Dedifferentiated amniotic fluid mesenchymal stem cell (primary cell): ENCODE measurements at regions not wholly inside any gene's neighbourhood (a gene's known extent, or its start where the extent isn't known, plus 50 kb on each side); places are given as distances from the start of the nearest gene placed in this dataset.

ENCODE experiments used
- DNase-seq: peaks from one replicate; pipeline ENCODE4 v3.0.0-alpha.2; 2016; ENCODE audit errors: extremely low spot score

DNA sequence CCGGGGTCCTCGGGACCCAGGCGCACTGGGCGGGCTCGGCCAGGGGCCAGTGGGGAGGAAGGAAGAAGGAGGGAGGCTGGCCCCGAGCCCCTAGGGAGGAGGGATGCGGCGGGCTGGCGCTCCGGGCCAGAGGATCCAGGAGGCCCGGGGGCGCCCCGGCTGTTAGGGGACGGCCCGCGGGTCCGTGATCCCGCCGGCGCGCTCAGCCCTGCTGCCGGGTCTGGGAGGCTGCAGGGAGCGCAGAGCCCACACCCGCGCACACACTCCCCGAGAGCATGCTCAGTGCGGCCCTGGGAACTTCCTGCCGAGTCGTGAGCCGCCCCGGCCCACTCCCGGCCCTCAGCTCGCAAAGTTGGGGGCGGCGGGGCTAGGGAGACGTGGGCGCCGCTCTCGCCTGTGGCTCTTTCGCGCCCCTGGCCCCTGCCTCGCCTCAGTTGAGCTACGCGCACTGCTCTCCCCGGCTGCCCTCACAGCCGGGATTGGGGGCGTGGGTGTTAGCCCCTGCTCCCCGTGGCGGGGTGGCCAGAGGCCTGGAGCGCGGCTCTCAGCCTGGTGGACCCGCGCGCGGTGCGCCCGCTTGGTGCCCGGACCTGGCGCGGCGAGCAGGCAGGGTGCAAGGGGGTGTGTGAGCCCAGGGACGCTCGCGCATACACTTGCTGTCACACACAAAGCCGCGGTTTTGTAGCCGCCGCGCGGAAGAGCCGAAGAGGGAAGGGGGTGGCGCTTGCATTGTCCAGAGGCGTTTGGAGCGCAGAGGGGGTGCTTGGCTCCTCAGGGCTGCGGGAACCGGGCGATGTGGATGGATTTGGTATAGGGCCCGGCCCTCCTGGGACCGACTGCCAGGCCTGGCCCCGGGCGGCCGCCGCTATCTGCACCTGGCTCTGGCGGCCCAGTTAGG, 132.9 kb upstream of the MGAT5 start:
- peak; percentile 50 for DNase-seq

DNA sequence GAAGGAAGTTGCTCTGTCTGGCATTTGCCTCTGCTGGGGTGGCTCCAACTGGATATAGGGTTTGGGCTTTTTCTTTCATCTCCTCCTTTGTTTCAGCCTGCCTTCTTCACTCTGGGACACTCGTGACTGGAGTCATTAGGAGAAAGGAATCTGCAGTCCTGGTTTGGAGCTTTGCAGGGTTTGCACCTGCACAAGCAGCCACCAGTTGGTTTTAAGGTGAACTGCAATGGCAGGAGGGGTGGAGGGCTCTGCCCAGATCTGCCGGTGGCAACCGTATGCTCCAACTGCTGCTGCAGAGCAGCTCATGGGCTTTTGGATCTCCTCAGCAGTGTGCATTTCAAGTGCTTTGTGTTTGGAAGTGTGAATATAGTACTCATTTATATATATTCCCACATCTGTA, 131.3 kb upstream of the MGAT5 start:
- DNase-seq, result no peak

DNA sequence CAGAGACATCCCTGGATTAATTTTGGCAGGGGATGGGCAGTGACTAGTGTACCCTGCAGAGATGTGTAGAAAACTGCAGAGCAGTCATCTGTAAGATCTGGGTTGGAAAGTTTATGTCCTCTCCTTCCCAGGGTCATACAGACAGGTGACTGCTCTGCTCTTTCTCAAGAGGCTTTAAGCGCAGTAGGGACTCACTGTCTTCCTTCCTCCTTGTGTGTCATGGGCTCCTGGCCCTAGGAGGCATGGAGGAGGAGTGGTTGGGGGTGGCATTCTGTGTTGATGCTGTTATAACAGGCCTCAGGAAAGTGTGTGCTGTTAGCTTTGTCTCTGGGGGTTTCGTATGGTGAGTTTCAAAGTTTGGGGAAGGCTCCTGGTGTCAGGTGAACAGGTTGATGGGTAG, 130.5 kb upstream of the MGAT5 start:
- no peak for DNase-seq

DNA sequence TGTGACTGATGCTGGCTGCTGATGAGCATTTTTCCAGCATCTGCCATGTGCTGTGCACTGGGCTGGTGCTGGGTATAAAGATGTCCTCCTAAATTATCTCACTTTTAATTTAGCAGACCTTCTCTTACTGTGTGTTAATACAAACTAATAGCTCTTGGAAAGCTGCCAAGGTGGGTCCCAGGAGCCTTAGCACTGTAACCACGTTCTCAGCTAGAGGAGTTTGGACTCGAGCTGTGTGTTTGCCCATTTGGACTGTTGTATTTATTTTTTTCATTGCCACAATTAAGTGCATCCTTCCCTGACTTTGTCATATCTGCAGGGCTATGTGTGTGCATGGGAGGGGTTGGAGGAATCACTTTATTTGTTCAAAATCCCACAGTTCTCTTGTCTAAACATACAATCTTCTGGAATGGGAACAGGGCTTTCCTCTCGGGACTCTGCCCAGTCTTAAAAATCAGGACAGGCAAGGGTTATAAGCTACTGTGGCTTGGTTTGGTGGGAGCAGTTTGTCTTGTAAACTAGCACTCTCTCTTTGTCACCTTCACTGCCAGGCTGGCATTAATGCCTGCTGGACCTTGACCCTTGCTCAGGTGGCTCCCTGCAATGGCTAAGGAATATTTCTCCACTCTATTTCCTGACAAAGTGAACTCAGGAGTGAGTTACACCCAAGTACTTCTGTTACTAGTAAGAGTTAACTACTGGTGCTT, 129.7 kb upstream of the MGAT5 start:
- DNase-seq, result no peak

DNA sequence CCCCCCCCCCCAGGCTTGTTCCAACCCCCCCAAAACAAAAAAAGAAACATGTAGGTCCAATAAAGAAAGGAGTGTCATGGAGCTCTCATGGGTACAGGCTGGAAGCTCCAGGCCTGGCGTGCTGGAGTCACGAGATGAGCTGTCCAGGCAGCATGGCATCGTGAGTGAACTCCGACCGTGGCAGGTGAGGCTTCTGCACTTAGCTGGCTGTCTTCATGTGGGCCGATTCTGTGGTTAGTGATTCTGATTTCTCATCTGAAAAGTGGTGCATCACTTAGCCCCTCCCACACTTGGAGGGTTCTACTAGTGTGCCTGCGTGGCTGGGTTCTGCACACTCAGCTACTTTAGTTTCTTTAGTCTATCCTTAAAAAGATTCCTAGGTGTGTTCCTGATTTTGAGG, 126.4 kb upstream of the MGAT5 start:
- DNase-seq, result no peak

DNA sequence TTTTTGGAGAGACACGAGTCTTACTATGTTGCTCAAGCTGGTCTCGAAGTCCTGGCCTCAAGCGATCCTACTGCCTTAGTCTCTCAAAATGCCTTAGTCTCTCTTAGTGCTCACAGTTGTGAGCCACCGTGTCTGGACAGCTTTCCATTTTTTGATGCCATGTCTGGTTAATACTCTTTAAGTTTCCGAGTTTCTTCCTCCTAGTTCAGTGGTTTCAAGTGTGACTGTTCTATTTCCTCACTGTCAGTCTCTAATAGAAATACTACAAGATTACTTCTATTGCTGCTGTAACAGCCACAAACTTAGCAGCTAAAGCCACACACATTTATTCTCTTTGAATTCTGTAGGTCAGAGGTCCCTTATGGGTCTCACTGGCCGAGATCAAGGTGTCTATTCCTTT, 125.1 kb upstream of the MGAT5 start:
- no peak for DNase-seq

DNA sequence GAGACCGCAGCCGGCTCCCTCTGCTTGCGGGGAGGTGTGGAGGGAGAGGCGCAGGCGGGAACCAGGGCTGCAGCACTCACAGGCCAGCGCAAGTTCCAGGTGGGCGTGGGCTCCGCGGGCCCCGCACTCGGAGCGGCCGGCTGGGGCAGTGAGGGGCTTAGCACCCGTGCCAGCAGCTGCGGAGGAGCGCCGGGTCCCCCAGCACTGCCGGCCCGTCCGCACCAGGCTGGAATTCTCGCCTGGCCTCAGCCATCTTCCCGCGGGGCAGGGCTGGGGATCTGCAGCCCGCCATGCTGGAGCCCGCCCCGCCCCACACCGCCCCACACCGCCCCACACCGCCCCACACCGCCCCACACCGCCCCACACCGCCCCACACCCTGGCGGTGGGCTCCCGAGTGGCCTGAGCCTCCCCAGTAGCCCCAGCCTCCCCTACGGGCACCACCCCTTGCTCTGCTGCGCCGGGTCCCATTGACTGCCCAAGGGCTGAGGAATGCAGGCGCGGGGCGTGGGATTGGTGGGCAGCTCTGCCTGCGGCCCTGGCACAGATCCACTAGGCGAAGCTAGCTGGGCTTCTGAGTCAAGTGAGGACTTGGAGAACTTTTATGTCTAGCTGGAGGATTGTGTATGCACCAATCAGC, 123.9 kb upstream of the MGAT5 start:
- DNase-seq, result no peak

DNA sequence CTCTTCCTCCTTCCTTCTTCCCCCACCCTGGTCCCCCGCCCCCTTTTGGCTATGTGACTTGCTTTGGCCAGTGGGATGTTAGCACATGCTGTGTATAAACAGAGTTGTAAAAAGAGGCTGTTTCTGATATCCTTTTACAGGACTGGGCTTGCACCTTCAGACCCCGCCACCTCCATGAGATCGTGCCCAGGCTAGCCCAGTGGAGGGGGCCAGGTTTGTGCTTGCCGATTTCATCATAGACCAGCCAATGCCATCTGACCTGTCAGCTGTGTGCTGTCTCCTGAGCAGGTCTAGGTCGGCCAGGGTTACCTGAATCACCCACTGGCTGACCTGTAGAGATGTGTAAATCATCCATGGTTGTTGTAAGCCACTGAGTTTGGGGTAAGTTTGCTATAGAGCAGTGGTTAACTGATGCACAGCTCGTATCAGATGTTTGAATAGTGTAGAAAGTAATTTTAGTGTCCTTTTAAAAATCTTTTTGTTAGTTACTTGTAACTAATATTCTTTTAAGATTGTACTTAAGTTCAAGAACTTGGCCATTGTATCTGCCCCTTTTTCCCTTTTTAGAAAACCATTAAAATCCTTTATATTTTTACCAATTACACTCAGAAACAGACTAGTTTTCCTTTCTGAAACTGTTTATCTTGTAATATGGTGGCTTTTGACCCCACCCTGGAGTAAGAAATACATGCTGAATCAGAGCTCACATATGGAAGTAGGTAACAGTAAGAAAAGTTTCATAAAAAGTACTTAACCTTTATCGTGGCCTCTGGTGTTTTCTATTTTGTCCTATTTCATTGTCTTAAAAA, 122.0 kb upstream of the MGAT5 start:
- no peak for DNase-seq

DNA sequence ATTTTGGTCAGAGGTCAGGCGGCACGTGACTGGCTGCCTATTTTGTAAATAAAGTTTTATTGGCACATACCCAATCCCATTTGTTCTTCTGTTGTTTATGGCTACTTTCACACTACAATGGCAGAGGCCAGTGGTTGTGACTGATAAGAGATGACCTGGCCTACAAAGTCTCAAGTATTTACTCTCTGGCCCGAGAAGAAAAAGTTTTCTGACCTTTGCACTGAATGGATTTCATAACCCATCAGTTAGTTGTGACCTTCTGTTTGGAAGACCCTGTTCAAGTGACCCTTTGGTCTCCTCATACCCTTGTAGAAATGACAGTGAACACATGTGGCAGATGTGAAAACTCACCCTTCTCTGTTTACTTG, 121.4 kb upstream of the MGAT5 start:
- no peak for DNase-seq

DNA sequence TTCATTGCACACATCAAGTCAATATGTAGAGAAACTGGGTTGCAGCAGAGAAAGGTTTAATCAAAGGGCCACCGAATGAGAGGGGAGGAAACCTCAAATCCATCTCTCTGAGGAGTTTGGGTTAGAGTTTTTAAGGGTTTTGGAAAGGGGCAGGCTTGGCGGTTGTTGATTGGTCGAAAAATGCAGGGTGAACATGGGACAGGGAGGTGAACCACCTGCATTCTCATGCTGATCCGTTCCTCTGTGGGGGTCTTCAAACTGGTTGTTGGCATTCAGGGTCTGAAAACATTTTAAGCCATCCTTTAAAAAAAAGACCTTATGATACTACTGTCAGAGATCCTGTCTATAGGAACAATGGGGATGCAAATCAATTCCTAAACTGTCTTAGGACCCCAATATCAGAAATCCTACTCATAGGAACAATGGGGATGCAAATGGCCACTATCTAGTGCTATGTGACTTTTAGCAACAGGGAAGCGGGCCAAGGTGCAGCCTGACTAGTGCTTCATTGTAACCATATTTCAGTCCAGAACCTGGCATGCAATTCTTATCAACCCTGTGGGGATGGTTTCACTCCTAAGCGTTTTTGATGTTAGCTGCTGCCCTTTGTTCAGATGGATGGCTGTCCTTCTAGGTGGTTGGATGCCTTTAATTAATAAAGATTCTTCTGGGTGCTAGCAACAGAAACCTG, 120.1 kb upstream of the MGAT5 start:
- no peak for DNase-seq

DNA sequence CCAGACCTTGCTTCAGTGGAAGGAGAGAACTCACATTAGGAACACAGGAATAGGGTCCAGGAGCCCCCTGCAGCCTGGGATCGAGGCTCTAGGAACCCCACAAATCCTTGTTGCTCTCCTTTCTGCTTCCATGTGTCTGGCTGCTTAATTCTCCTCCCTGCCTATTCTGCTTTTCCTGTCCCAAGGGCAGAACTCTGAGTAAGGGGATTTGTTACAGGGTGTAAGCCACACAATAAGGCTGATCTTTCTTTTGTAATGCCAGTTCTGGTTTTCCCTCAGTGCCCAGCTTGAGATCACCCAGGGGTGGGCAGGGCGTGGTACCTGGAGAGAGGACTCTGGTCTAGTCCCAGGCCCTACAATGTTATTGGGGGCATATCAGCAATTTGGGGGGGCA, 119.6 kb upstream of the MGAT5 start:
- no peak for DNase-seq

DNA sequence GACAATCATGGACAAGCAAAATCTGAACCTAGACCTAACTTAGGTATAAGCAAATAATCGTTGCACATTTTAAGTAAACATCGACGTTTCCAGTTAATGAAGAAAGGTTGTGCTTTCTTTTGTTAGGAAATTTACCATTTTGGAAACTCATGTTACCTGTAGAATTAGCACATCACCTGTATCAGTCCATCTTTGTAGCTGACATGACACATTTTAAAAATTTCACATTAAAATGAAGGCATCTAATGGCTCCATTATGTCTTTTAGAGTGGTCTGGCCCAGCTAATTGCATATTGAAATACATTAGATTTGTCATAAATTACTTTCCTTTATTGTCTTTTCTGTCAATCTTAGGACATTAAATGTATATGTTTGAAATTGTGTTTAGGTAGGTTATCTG, 119.0 kb upstream of the MGAT5 start:
- no peak for DNase-seq

DNA sequence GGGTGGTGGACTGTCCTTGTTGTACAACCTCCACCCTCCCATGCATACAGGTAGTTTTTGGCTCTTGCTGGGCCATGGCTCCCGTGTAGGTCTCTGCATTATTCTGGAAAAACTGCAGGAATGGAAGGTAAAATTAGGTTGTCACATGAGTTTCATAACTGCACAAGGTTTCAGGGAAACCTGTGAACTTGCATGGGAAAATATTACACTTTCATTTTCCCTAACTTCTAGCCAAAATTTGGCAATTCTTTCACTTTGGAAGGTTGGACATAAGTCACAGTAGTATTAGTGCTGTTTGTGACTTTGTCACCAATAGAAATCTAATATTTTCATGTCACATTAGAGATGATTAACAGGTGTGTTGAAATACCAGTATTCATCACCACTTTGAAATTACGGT, 118.1 kb upstream of the MGAT5 start:
- no peak for DNase-seq

DNA sequence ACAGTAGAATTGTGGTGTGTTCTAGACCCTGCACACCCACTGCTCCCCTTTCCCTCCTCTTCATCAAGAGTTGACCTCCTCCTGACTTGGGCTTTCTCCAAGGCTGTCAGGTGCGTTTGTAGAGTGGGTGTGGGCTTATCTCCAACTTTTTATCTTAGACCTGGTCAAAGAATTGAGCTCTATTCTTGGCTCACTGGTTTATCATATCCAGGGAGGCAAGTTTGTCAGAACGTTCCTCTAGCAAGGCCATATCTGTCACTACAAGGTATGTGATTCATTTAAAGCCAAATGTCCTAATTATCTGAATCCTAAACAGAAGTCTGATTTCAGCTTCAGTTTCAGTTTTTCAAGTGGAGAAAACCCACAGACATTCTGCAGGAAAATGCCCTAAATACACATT, 117.1 kb upstream of the MGAT5 start:
- DNase-seq, result no peak

DNA sequence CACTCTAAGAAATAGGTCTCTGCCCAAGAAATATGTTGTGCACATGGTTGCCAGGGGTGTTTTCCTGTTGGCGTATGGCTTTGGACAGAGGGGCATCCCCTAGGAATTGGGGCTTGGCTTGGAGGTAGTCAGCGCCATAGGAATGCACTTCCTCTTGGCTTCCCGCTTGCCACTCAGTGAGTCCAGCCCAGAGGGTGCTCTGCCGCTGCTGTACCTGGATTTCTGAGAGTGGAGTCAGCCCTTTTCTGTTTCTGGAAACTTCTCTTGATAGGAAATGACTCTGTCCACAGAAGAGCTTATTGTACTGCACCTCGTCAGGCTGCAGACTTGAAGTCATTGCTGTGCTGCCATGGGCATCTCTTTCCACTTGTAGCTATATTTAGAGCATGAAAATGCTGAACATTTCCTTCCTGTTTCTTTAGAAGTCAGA, 116.7 kb upstream of the MGAT5 start:
- DNase-seq, result no peak

DNA sequence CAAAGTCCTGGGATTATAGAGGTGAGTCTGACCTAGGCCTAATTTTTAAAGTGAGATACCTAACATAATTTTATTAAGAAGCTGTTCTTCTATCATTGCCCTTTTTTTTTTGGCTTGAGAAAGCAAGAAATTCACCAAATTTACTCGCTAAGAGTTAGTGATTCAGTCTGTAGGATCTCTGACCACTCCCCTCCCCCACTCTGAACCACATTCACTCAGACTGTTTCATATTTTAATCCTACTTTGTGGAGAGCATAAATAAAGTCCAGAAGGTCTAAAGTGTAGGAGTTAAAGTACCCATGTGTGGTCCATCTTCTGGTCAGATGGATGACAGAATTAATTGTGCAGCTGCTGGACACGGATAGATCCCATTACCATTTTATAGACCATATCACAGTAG, 115.8 kb upstream of the MGAT5 start:
- no peak for DNase-seq

DNA sequence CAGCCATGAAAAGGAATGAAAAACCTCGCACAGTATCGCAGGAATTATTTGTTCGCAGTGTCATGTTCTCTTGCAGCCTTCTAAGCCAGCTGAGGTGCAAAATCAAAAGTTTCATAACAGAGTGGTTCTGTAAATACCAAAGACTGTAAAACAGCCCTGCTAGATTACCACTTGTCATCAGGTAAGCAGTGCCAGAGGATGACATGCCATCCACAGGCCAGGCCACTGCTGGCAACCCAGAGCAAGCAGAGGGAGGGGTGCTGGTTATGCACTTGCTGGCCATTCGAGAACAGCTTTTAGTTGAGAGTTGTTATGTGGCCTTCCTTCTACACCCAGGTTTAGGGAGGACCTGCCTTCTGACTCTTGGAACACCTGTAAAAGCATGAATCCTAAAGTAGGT, 114.3 kb upstream of the MGAT5 start:
- DNase-seq, result no peak

DNA sequence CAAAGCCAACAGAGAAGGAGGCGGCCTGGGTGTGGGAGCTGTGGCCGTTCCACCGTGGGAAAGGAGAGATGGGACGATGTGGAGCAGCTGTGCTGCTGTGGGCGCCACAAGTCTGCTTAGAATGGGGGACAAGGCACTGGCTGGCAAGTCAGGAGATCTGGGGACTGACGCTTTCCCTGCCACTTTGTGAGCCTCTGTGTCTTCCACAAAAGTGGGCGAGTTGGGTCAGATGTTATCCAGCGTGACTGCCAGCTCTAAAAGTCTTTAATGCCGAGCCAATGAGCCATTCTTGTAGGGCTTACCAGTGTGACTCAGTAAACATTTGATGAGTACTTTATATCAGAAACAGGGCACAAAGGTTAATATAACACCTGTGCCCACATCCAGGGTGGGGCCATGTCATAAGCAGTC, 113.6 kb upstream of the MGAT5 start:
- no peak for DNase-seq

DNA sequence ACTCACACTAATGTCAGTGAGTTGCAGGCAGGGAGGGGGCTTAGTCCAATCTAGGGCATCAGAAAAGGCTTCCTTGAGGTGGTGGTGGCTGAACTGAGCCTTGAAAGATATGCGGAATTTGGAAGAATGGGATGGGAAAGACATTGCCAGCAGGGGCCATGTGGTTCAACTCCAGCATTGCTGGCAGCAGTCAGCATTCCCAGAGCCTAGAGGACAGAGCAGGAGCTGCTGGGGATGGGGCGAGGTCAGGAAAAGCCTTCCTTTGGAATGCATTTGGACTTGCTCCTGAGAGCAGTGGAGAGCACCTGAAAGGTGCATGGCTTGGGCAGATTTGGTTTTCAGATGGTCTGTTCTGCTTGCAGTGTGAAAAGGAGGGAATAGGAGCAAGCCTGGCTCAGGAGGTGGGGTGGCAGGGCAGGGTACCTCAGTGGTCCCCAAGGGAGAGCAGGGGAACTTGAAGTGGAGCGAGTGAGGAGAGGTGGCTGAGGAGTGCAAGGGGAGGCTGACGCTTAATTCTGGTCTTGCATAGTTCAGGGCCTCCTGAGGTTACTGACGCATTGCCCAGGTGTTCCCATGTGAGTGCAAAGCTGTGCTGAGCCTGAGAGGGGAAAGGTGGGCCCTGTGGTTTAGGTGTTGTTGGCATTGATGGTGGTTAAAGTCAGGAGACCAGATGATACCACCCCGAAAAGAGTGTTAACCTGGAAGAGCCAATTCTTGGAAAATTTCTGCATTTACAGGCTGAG, 112.1 kb upstream of the MGAT5 start:
- DNase-seq, result no peak

DNA sequence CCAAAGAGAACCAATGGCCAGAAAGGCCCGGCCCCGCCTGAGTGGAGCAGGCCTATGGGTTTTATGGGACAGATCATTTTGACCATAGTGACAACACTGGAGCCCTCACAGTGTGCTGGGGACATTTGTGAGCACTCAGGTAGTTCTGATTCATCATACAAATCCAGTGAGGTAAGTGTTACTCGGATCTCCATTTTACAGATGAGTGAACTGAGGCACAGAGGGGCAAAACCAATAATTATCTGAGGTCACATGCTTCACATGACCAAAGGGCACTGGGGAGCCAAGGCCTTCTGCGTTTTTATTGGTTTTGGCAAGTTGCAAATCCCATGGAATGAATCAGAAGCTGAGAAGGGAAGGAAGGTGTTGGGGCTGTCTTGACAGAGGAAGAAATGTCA, 111.5 kb upstream of the MGAT5 start:
- DNase-seq, result no peak

DNA sequence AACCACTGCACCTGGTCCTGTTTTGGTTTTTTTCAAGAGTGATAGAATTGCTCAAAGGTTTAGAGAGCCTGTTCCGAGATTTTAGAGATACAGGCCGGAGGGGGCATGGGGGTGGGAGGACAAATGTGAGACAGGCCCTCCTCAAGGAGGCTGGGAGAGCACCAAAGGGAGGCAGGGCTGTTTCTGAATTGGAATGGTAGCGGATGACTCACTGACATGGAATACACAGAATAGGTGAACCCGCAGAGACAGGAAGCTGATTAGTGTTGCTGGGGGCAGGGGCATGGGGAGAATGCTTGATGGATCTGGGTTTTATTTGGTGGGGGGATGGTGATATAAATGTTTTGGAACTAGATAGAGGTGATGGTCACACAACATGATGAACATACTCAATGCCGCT, 111.0 kb upstream of the MGAT5 start:
- no peak for DNase-seq
